ENCODE measurements at regions not wholly inside any gene's neighbourhood (a gene's known extent, or its start where the extent isn't known, plus 50 kb on each side); places are given as distances from the start of the nearest gene placed in this dataset.

DNA sequence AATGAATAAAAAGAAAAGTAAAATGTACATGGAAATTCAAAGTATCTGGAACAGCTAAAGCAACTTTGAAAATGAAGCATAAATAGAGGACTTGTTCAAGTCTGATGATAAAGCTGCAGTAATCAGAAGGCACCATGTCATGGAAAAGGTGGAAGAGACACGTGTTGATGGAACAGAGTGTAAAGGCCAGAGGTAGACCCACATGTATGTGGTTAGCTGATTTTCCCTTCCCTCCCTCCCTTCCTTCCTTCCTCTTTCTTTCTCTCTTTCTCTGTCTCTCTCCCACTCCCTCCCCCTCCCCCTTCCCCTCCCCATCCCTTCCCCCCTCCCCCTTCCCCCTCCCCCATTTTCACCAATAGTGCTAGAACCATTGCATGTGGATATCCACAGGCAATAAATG lies 58.7 kb upstream of the FCN1 start:
- no peaks in the 10 kb centered on the region for H3K9me3 ChIP-seq (ENCODE audit: low read depth)
- TF ChIP-seq, protein P1, sequence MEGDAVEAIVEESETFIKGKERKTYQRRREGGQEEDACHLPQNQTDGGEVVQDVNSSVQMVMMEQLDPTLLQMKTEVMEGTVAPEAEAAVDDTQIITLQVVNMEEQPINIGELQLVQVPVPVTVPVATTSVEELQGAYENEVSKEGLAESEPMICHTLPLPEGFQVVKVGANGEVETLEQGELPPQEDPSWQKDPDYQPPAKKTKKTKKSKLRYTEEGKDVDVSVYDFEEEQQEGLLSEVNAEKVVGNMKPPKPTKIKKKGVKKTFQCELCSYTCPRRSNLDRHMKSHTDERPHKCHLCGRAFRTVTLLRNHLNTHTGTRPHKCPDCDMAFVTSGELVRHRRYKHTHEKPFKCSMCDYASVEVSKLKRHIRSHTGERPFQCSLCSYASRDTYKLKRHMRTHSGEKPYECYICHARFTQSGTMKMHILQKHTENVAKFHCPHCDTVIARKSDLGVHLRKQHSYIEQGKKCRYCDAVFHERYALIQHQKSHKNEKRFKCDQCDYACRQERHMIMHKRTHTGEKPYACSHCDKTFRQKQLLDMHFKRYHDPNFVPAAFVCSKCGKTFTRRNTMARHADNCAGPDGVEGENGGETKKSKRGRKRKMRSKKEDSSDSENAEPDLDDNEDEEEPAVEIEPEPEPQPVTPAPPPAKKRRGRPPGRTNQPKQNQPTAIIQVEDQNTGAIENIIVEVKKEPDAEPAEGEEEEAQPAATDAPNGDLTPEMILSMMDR (IDR thresholded peaks at IDR 0.05; ENCODE audit: low read depth, low read length): no peak
- H3K4me3 ChIP-seq: no peak overlapping the region
- no peak overlapping the region for H3K27ac ChIP-seq
- H3K4me1 ChIP-seq (ENCODE audit: low read depth): no peaks in the 10 kb centered on the region
- peaks cover 5% of the 10 kb centered on the region for H3K27me3 ChIP-seq
- no peak for DNase-seq (ENCODE audit: low read depth in 1 of 2, low spot score in 1 of 2)
- H3K36me3 ChIP-seq: no peaks in the 10 kb centered on the region

DNA sequence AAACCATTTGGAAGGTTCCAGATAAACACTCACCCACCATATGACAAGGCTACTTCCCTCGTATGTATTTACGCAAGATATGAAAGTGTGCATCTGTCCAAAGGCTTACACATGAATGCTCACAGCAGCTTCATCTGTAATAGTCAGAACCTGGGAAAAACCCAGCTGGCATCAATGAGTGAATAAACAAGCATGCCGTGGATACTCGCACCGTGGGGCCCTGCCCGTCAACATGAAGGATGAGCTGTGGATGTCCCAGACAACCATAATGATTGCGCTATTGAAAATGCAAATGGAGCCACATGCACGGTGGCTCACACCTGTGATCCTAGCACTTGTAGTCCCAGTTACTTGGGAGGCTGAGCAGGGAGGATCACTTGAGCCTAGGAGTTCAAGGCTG lies 60.6 kb upstream of the FCN1 start:
- no peaks in the 10 kb centered on the region for H3K27me3 ChIP-seq
- no peaks in the 10 kb centered on the region for H3K36me3 ChIP-seq
- no peaks in the 10 kb centered on the region for H3K9me3 ChIP-seq (ENCODE audit: low read depth)
- no peak overlapping the region for H3K4me3 ChIP-seq
- TF ChIP-seq, protein P1 (IDR thresholded peaks at IDR 0.05; ENCODE audit: low read depth, low read length): no peak
- H3K4me1 ChIP-seq (ENCODE audit: low read depth): no peaks in the 10 kb centered on the region
- no peak overlapping the region for H3K27ac ChIP-seq
- no peak for DNase-seq (ENCODE audit: low read depth in 1 of 2, low spot score in 1 of 2)

DNA sequence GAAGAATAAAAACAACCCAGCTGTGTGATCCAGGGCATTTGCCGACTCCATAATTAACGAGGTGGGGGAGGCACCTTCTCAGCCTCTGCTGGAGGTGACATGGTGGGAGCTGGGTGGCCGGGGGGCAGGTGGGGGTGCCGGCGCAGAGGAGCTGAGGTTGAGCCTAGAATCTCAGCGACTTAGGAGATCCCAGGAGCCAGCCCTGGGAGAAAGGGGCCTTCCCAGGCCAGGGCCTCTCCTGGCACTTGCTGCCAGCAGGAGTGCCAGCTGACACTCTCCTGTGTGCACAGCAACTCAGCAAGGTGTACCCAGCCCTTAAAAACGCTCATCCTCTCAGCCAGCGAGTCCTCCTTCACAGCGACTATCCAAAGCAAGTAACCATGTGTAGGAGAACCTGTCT lies 62.8 kb upstream of the FCN1 start:
- DNase-seq (ENCODE audit: low read depth in 1 of 2, low spot score in 1 of 2): no peak
- H3K9me3 ChIP-seq (ENCODE audit: low read depth): no peaks in the 10 kb centered on the region
- H3K36me3 ChIP-seq: no peaks in the 10 kb centered on the region
- H3K27ac ChIP-seq: no peak overlapping the region
- no peaks in the 10 kb centered on the region for H3K4me1 ChIP-seq (ENCODE audit: low read depth)
- TF ChIP-seq, protein P1 (IDR thresholded peaks at IDR 0.05; ENCODE audit: low read depth, low read length): no peak
- H3K4me3 ChIP-seq: no peak overlapping the region
- no peaks in the 10 kb centered on the region for H3K27me3 ChIP-seq

DNA sequence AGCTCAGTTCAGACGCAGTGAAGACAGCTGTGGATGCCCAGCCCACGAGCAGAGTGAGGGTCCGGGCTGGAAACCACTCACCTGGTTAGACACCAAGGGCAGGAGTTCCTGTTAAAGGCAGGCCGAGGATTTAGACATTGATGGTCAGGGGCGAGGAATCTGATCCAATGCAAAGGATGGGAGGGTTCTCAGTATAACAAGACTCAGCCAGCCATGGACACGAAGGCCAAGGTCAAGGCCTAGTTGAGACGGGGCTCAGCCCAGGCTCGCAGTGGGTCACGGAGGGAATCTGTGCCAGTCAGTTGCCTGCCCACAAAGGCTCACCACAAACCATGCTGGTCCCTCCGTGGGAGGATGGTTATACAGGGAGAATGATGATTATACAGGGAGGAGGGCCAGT lies 63.3 kb upstream of the FCN1 start:
- Histone ChIP-seq H3K36me3 (no peaks in the 10 kb centered on the region), H3K4me3 (no peak overlapping the region), H3K9me3 (ENCODE audit: low read depth) (no peaks in the 10 kb centered on the region), H3K4me1 (ENCODE audit: low read depth) (no peaks in the 10 kb centered on the region), H3K27me3 (no peaks in the 10 kb centered on the region), H3K27ac (no peak overlapping the region)
- TF ChIP-seq, protein P1 (IDR thresholded peaks at IDR 0.05; ENCODE audit: low read depth, low read length): no peak
- DNase-seq (ENCODE audit: low read depth in 1 of 2, low spot score in 1 of 2): no peak

DNA sequence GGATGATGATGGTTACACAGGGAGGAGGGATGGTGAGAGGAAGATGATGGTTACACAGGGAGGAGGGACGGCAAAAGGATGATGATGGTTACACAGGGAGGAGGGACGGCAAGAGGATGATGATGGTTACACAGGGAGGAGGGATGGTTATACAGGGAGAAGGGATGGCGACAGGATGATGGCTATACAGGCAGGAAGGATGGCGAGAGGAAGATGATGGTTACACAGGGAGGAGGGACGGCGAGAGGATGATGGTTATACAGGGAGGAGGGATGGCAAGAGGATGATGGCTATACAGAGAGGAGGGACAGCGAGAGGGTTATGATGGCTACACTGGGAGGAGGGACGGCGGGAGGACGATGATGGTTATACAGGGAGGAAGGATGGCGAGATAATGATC lies 64.1 kb upstream of the FCN1 start:
- H3K9me3 ChIP-seq (ENCODE audit: low read depth): no peaks in the 10 kb centered on the region
- H3K27me3 ChIP-seq: no peaks in the 10 kb centered on the region
- TF ChIP-seq, protein P1 (IDR thresholded peaks at IDR 0.05; ENCODE audit: low read depth, low read length): no peak
- H3K36me3 ChIP-seq: no peaks in the 10 kb centered on the region
- H3K4me1 ChIP-seq (ENCODE audit: low read depth): no peaks in the 10 kb centered on the region
- DNase-seq (ENCODE audit: low read depth in 1 of 2, low spot score in 1 of 2): no peak
- no peak overlapping the region for H3K4me3 ChIP-seq
- no peak overlapping the region for H3K27ac ChIP-seq

DNA sequence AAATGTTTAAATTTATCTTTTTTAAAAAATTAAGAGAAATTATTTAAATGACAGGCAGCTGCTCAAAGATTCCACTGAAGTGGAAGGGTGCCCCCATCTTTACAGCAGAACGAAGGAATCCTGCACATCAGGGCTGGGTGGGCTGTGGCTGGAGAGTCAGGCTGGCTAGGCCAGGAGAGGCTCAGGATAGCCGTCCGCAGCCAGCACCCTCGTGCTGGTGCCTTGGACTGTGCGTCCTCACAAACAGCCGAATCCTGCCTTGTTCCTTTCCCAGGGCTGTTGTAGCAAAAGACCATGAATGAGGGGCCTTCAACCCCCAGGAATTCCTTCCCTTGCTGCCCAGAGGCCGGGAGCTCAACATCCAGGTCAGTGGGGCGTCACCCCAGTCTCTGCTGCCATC lies 64.6 kb upstream of the FCN1 start:
- no peaks in the 10 kb centered on the region for H3K9me3 ChIP-seq (ENCODE audit: low read depth)
- H3K36me3 ChIP-seq: no peaks in the 10 kb centered on the region
- no peak for DNase-seq (ENCODE audit: low read depth in 1 of 2, low spot score in 1 of 2)
- no peaks in the 10 kb centered on the region for H3K27me3 ChIP-seq
- TF ChIP-seq, protein P1 (IDR thresholded peaks at IDR 0.05; ENCODE audit: low read depth, low read length): no peak
- H3K4me3 ChIP-seq: no peak overlapping the region
- no peaks in the 10 kb centered on the region for H3K4me1 ChIP-seq (ENCODE audit: low read depth)
- no peak overlapping the region for H3K27ac ChIP-seq
